ENCODE measurements at regions not wholly inside any gene's neighbourhood (a gene's known extent, or its start where the extent isn't known, plus 50 kb on each side); places are given as distances from the start of the nearest gene placed in this dataset.

- no peak for DNase-seq
Measured at GRCh38 chrX:39983715-39984114, 114.0 kb downstream of the BCOR start.

- no peak for DNase-seq
Measured at GRCh38 chrX:39984191-39984956, 113.4 kb downstream of the BCOR start.

DNA sequence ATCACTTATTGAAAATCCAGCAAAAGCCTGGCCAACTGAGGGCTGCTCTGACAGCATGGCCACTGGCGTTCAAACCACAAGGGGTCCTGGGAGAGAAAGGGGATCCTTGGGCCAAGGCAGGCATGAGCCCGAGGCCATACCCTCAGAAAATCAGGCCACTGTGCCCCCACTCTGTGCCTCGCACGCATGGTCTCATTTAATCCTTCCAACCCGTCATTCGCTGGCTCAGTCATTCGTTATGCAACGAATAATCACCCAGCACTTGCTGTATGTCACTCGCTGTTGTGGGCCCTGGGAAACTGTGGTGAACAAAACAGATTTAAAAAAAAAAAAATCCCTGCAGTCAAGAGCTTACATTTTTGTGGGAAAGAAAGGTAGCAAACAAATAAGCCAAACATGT is 112.7 kb downstream of the BCOR start:
- DNase-seq = no peak

- DNase-seq = no peak
Measured at GRCh38 chrX:39985551-39985950, 112.2 kb downstream of the BCOR start.

DNA sequence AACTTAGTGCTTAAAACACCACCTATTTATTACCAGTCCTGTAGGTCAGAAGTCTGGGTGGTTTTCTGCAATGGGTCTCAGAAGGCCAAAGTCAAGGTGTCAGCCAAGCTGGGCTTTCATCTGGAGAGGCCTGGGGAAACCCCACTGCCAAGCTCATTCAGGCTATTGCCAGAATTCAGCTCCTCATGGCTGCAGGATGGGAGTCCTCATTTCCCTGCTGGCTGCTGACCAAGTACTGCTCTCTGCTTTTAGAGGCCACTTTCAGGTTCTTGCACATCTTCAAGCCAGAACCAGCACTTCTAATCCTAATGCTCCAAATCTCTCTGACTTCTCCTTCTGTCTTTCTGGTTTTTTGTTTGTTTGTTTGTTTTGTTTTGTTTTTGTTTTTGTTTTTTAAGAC is 109.3 kb downstream of the BCOR start:
- no peak for DNase-seq

DNA sequence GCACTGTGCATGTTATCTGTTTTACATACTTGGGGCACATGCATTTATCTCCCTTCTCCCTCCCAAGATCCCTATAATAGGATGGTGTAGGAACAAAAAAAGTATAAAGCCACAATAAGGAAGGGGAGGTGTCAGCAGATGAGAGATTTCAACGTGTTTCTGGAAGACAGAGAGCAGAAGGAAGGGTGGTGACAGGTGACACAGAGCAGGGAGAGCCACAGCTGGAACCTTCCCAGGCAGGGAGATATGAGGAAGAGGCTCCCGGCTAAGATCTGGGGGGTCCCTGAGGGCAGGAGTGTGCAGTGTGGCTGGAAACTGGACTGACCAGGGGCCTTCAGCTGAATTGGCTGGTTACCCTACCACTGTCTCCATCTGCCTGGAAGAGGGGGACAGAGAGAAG is 107.4 kb downstream of the BCOR start:
- no peak for DNase-seq

- no peak for DNase-seq
Measured at GRCh38 chrX:39992300-39992699, 105.5 kb downstream of the BCOR start.

DNA sequence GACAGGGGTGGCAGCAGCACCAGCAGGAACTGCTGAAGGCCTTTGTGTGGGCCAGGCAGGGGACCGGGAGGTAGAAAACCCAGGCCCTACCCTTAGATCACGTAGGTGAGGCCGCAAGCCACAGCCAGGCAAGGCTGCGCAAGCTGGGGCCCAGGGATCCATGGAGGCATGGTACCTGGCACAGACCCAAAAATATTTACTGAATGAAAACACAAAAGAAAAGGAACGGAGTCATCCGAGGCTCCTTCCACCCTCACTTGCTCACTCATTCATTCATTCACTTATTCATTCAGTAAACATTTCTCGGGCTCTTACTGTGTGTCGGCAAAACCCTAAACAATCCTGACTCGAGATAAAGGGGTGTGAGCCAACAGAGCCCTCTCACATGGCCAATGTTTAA is 102.3 kb downstream of the BCOR start:
- no peak for DNase-seq

- DNase-seq = no peak
Measured at GRCh38 chrX:39996536-39996935, 101.2 kb downstream of the BCOR start.

DNA sequence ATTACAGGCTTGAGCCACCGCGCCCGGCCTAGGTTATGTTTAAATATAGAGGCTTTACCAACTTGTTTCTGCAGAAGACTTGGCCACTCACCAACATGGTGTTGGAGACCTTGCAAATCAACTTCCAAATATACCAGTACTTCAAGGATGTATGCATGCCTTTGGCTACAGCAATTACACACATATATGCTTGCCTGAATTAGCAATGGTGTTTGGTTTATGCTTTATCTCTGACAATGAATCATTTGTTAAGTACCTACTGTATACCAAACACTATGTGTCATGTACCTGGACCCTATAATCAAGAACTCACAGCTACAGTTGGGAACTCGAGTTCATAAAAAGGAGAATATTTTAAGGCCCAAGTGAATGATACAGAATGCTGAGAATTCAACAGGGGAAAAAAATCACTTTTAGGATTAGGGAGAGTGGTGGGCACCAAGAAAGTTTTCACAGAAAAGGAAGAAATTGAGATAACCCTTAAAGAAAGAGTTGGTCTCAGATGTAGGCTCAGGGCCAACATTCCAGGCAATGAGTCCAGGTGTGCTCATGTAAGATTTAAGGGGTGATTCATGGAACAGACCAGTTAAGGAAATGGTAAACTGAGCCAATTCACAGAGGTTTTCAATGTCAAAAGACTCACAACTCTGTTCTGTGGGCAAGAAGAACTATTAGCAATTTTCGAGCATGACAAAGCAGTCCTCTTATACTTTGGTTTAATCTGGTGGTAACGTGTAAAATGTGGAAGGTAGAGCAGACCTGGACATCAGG is 98.9 kb downstream of the BCOR start:
- no peak for DNase-seq
